IPS-20b (cell line): ENCODE measurements at regions not wholly inside any gene's neighbourhood (a gene's known extent, or its start where the extent isn't known, plus 50 kb on each side); places are given as distances from the start of the nearest gene placed in this dataset.

Source experiments
- H3K27ac ChIP-seq: one replicate; pipeline ENCODE4 v1.5.1; 2013; ENCODE audit warnings: low read length
- H3K27me3 ChIP-seq: 2 replicates; pipeline ENCODE4 v1.6.1; 2013; ENCODE audit warnings: mild to moderate bottlenecking, low read length, inconsistent platforms; ENCODE audit not compliant: insufficient read depth
- H3K36me3 ChIP-seq: 2 replicates; pipeline ENCODE4 v1.6.1; 2013; ENCODE audit warnings: low read depth, mild to moderate bottlenecking, inconsistent platforms, low read length, moderate library complexity; ENCODE audit not compliant: insufficient read depth
- H3K4me1 ChIP-seq: 2 replicates; pipeline ENCODE4 v1.6.1; 2013; ENCODE audit warnings: mild to moderate bottlenecking, control low read depth, inconsistent platforms, low read length, moderate library complexity; ENCODE audit not compliant: insufficient read depth
- H3K4me3 ChIP-seq: 2 replicates; pipeline ENCODE4 v1.5.1; 2013; ENCODE audit warnings: mild to moderate bottlenecking, low read length, inconsistent platforms
- H3K9ac ChIP-seq: 2 replicates; pipeline ENCODE4 v1.6.1; 2013; ENCODE audit warnings: low read depth, mild to moderate bottlenecking, inconsistent platforms, low read length, moderate library complexity
- H3K9me3 ChIP-seq: 2 replicates; pipeline ENCODE4 v1.6.1; 2013; ENCODE audit warnings: mild to moderate bottlenecking, low read depth, low read length, inconsistent platforms; ENCODE audit not compliant: insufficient read depth

- Histone ChIP-seq H3K36me3 (no peaks in the 10 kb centered on the region), H3K4me3 (no peak overlapping the region), H3K9ac (no peak overlapping the region), H3K9me3 (peaks cover 16% of the 10 kb centered on the region; the same call in 1 of the 2 replicates), H3K27me3 (no peaks in the 10 kb centered on the region), H3K27ac (no peak overlapping the region), H3K4me1 (no peaks in the 10 kb centered on the region)
Measured at GRCh38 chr5:144979516-144980264, 809.0 kb downstream of the KCTD16 start.

DNA sequence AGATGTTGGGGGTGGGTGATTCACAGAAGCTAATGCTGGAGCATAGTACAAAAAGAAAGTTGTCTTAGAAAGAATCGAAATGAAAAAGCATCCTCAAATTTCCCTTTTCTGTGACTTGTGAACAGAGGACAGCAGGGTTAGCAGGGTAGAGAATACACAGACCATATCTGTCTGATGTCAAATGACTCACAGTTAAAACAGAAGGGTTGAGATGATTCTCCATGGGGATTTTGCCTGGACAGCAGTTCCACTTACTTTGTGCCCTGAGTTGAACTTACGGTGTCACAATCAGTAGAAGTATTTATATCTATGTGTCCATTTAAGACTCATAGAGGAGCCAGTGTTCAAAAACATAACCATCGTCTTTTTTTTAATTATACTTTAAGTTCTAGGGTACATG is 801.6 kb downstream of the KCTD16 start:
- H3K9me3 ChIP-seq, result peaks cover 19% of the 10 kb centered on the region; the same call in 1 of the 2 replicates
- H3K9ac ChIP-seq, result no peak overlapping the region
- H3K4me3 ChIP-seq, result no peak overlapping the region
- H3K27me3 ChIP-seq, result no peaks in the 10 kb centered on the region
- no peaks in the 10 kb centered on the region for H3K4me1 ChIP-seq
- no peak overlapping the region for H3K27ac ChIP-seq
- H3K36me3 ChIP-seq, result no peaks in the 10 kb centered on the region

- no peaks in the 10 kb centered on the region for H3K4me1 ChIP-seq
- no peaks in the 10 kb centered on the region for H3K36me3 ChIP-seq
- no peak overlapping the region for H3K27ac ChIP-seq
- H3K9me3 ChIP-seq, result peaks cover 19% of the 10 kb centered on the region; the same call in 1 of the 2 replicates
- H3K9ac ChIP-seq, result no peak overlapping the region
- H3K27me3 ChIP-seq, result no peaks in the 10 kb centered on the region
- H3K4me3 ChIP-seq, result no peak overlapping the region
Measured at GRCh38 chr5:144971108-144971850, 800.6 kb downstream of the KCTD16 start.

- no peaks in the 10 kb centered on the region for H3K9me3 ChIP-seq
- no peaks in the 10 kb centered on the region for H3K36me3 ChIP-seq
- H3K27ac ChIP-seq, result no peak overlapping the region
- H3K4me1 ChIP-seq, result no peaks in the 10 kb centered on the region
- H3K9ac ChIP-seq, result no peak overlapping the region
- no peak overlapping the region for H3K4me3 ChIP-seq
- H3K27me3 ChIP-seq, result no peaks in the 10 kb centered on the region
Measured at GRCh38 chr5:144960296-144960695, 789.6 kb downstream of the KCTD16 start.

DNA sequence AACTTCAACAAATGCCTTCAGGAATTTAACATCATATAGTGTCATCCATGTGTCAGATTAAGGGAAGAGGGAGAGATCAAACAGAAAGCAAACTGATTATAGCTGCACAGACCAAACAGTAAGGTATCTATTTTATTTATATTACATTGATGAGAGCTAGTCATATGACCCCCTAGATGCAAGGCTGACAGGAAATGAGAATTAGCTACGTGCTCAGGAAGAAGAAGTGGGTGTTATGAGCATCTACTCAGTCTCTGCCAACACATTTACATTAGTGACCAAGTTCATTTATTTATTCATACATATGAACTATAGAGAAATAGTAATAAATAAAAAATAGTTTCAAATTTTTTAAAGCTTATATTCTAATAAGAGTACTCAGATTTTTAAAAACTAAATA is 787.3 kb downstream of the KCTD16 start:
- Histone ChIP-seq H3K4me1 (no peaks in the 10 kb centered on the region), H3K9ac (no peak overlapping the region), H3K36me3 (no peaks in the 10 kb centered on the region), H3K4me3 (no peak overlapping the region), H3K27me3 (no peaks in the 10 kb centered on the region), H3K9me3 (no peaks in the 10 kb centered on the region), H3K27ac (no peak overlapping the region)

DNA sequence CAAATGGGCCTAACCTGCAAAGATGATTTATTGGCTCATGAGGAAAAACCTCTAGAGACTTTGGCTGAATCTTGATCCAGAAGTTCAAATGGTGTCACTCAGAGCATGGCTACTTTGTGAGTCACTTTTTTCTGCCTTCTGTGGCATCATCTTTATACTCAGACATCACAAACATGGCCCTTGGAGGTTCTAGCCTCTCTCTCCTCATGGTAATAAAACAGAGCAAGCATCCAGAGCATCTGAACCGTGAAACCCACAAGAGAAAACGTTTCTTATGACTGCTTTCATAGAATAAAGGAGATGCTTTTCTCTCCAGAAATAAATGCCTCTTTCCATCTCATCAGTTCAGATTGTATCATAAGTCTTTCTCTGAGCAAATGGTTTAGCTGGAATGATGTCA is 780.3 kb downstream of the KCTD16 start:
- H3K36me3 ChIP-seq, result no peaks in the 10 kb centered on the region
- no peaks in the 10 kb centered on the region for H3K9me3 ChIP-seq
- no peak overlapping the region for H3K4me3 ChIP-seq
- H3K27ac ChIP-seq, result no peak overlapping the region
- H3K4me1 ChIP-seq, result no peaks in the 10 kb centered on the region
- H3K27me3 ChIP-seq, result no peaks in the 10 kb centered on the region
- no peak overlapping the region for H3K9ac ChIP-seq

DNA sequence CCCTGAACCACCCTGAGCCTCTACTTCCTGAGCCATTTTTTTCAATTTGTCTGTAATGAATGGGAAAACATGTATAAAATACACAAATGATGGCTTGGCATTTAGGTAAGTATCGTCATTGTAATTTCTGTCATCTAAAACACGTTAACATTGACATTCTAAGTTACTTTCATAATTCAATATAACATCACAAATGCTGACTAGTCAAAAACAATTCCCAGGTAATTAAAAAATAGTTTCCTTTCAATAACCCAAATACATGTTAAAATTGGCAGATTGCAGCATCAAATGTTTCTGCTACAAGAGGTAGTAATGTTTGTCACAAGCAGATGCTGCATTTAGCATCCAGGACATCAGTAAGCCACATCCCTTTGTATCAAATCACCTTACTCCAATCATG is 776.4 kb downstream of the KCTD16 start:
- no peaks in the 10 kb centered on the region for H3K9me3 ChIP-seq
- H3K27ac ChIP-seq, result no peak overlapping the region
- H3K4me3 ChIP-seq, result no peak overlapping the region
- H3K9ac ChIP-seq, result no peak overlapping the region
- no peaks in the 10 kb centered on the region for H3K36me3 ChIP-seq
- peaks cover 4% of the 10 kb centered on the region; the same call in 1 of the 2 replicates for H3K4me1 ChIP-seq
- no peaks in the 10 kb centered on the region for H3K27me3 ChIP-seq

- Histone ChIP-seq H3K4me1 (peaks cover 4% of the 10 kb centered on the region; the same call in 1 of the 2 replicates), H3K27me3 (no peaks in the 10 kb centered on the region), H3K9ac (no peak overlapping the region), H3K9me3 (no peaks in the 10 kb centered on the region), H3K27ac (no peak overlapping the region), H3K4me3 (no peak overlapping the region), H3K36me3 (no peaks in the 10 kb centered on the region)
Measured at GRCh38 chr5:144945503-144945902, 774.8 kb downstream of the KCTD16 start.

DNA sequence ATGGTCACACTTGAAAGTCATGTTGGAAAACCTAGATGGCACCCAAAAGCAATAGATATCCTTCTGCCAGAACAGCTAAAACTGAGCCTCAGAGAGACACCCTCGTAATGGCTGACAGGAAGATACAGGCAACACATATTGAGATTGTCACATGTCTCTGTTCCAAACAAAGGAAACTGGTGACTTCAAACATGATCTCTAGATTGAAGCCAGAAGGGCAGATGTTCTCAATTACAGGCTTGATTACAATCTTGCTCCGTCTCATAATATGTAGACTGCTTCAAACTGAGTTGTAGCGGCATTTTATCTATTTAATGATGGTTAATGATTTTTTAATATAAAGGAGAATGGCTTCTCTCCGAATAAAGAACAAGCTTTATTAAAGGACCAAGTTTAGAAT is 774.3 kb downstream of the KCTD16 start:
- Histone ChIP-seq H3K9me3 (no peaks in the 10 kb centered on the region), H3K4me3 (no peak overlapping the region), H3K36me3 (no peaks in the 10 kb centered on the region), H3K4me1 (peaks cover 4% of the 10 kb centered on the region; the same call in 1 of the 2 replicates), H3K27ac (no peak overlapping the region), H3K27me3 (no peaks in the 10 kb centered on the region), H3K9ac (no peak overlapping the region)

DNA sequence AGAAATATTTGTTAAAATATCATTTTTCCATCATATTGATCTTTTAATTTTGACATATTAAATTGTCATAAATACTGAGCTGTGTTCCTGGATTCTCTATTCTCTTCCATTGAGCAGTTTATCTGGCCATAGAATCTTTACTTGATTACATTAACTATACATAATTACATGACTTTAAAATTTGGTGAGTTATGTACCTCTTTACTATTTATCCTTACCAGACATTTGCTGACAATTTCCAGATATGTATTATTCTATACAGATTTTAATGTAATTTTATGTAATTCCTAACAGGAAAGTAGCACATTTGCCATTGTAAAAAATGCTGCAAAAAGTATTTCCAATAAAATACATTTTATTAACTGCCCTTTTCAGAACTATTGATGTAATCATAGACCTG is 770.3 kb downstream of the KCTD16 start:
- Histone ChIP-seq H3K9me3 (no peaks in the 10 kb centered on the region), H3K4me3 (no peak overlapping the region), H3K36me3 (no peaks in the 10 kb centered on the region), H3K27me3 (no peaks in the 10 kb centered on the region), H3K27ac (no peak overlapping the region), H3K9ac (no peak overlapping the region), H3K4me1 (peaks cover 4% of the 10 kb centered on the region; the same call in 1 of the 2 replicates)

DNA sequence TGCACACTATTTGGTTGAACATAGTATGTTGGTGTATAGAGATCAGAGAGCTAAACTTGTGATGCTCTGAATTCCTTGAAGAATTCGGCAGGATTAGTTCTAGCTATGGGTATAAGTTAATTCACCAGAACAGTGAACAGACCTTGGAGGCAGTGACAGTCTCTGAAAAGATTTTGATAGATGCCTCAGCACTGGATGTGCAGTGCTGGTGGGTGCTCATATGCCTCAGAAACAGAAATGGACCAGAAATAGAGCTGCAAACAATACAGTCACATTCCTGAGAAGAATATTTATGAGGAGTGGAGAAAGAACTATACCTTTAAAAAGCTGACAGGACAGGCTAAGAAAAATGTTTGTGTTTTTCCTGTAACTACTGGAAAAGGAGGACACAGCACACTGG is 747.7 kb downstream of the KCTD16 start:
- Histone ChIP-seq H3K4me1 (no peaks in the 10 kb centered on the region), H3K27ac (no peak overlapping the region), H3K9me3 (no peaks in the 10 kb centered on the region), H3K27me3 (no peaks in the 10 kb centered on the region), H3K4me3 (no peak overlapping the region), H3K36me3 (no peaks in the 10 kb centered on the region), H3K9ac (no peak overlapping the region)

GRCh38 chr5:144915452-144915851 is 744.8 kb downstream of the KCTD16 start:
- Histone ChIP-seq H3K27me3 (no peaks in the 10 kb centered on the region), H3K27ac (no peak overlapping the region), H3K4me3 (no peak overlapping the region), H3K9me3 (no peaks in the 10 kb centered on the region), H3K4me1 (no peaks in the 10 kb centered on the region), H3K36me3 (no peaks in the 10 kb centered on the region), H3K9ac (no peak overlapping the region)
